ENCODE measurements at regions not wholly inside any gene's neighbourhood (a gene's known extent, or its start where the extent isn't known, plus 50 kb on each side); places are given as distances from the start of the nearest gene placed in this dataset.
"Not testable (repeated sequence)": the region's sequence is repeated elsewhere in the genome, so short reads cannot be mapped to it uniquely, and the experiment has no call there.

- Histone ChIP-seq H3K4me1 (no peaks in the 10 kb centered on the region), H3K36me3 (no peaks in the 10 kb centered on the region), H3K4me3 (ENCODE audit: low read depth, low read length) (no peak overlapping the region), H3K9me3 (no peaks in the 10 kb centered on the region), H3K27me3 (no peaks in the 10 kb centered on the region)
- no peak for DNase-seq
- TF ChIP-seq CTCF (IDR thresholded peaks at IDR 0.05; ENCODE audit: low read depth, low read length), result no peak
These were observed 628.0 kb downstream of the HTR1B start for GRCh38 chr6:76835293-76835692.

DNA sequence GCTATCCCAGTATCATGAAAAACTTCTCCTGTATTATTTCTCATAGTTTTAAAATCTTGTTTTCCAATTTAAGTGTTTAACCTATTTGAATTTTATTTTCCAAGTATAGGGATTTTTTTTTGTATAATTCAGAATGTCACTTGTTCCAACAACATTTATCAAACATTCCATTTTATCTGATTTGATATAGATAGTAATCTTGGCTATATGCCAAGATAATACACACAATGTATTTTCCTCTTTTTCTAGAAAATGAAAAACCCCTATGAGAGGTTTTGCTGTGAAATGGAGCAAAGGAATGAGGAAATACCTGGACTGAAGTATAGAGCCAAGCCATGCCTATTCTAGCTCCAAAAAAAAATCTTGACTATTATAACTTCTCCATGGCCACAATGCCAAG lies 628.9 kb downstream of the HTR1B start:
- no peak for DNase-seq
- H3K4me3 ChIP-seq (ENCODE audit: low read depth, low read length), result no peak overlapping the region
- H3K36me3 ChIP-seq, result no peaks in the 10 kb centered on the region
- TF ChIP-seq CTCF (IDR thresholded peaks at IDR 0.05; ENCODE audit: low read depth, low read length), result no peak
- H3K27me3 ChIP-seq, result no peaks in the 10 kb centered on the region
- H3K4me1 ChIP-seq, result no peaks in the 10 kb centered on the region
- no peaks in the 10 kb centered on the region for H3K9me3 ChIP-seq

DNA sequence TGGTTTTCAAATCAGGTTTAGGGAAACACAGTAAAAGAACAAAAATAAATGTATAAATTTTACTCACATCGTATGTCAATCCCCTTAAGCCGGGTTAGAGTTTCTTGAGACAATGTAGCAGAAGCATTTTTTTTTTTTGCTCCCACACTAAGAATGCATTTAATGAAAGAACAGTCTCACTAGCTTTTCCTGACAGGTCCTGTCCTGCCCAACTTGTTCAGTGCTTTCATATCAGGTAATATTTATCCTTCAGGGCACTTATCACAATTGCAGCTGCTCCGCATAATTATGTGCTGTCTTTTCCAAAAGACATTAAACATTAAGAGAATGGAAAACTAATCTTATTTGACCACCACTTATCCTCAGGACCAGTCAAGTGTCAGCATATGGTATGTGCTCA lies 632.0 kb downstream of the HTR1B start:
- DNase-seq, result no peak
- Histone ChIP-seq H3K4me1 (no peaks in the 10 kb centered on the region), H3K27me3 (no peaks in the 10 kb centered on the region), H3K4me3 (ENCODE audit: low read depth, low read length) (no peak overlapping the region), H3K9me3 (no peaks in the 10 kb centered on the region), H3K36me3 (no peaks in the 10 kb centered on the region)
- no peak for TF ChIP-seq CTCF (IDR thresholded peaks at IDR 0.05; ENCODE audit: low read depth, low read length)

GRCh38 chr6:76823578-76823977 lies 639.7 kb downstream of the HTR1B start:
- H3K4me3 ChIP-seq (ENCODE audit: low read depth, low read length); H3K4me1 ChIP-seq; H3K27me3 ChIP-seq; DNase-seq; H3K36me3 ChIP-seq; H3K9me3 ChIP-seq: not testable (repeated sequence)

DNA sequence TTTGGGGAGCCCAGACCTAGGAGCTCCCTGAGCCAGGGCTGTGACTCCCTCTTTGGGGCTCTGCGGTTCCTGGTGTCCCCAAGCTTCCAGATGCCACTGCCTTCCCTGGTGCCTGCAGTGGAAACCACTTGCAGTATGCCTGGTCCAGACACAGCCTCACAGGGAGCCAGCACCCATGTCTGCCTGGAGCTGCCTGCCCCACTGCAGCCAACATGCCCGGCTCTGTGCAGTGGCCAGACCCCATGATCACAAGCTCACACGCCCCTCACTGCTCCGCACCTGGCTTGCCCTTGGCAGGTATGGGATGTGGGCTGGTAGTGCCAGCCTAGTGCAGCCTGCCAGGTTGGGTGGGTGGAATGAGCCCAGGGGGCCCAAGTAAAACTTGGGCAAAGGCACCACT lies 644.8 kb downstream of the HTR1B start:
- Histone ChIP-seq H3K4me1 (no peaks in the 10 kb centered on the region), H3K36me3 (no peaks in the 10 kb centered on the region), H3K9me3 (no peaks in the 10 kb centered on the region), H3K27me3 (no peaks in the 10 kb centered on the region), H3K4me3 (ENCODE audit: low read depth, low read length) (no peak overlapping the region)
- no peak for DNase-seq
- TF ChIP-seq CTCF (IDR thresholded peaks at IDR 0.05; ENCODE audit: low read depth, low read length), result no peak

DNA sequence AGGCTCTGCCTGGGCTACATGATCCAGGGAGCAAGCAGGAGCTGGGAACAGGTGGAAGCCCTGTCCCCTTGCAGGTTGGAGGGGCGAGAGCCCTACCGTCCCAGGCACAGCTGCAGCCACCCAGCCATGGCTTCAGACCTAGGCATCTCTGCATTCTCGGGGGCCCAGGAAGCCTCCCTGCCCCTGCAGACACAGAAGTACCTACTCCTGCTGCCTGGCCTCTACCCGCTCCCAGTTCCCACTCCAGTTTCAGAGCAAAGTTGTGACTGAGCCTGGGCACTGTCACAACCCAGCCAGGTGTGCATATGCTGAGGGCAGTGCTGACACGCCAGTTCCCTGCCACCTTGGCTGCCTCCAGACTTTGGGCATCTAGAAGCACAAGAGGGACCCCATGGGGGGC lies 645.9 kb downstream of the HTR1B start:
- no peaks in the 10 kb centered on the region for H3K27me3 ChIP-seq
- no peaks in the 10 kb centered on the region for H3K9me3 ChIP-seq
- no peak overlapping the region for H3K4me3 ChIP-seq (ENCODE audit: low read depth, low read length)
- no peaks in the 10 kb centered on the region for H3K36me3 ChIP-seq
- TF ChIP-seq CTCF (IDR thresholded peaks at IDR 0.05; ENCODE audit: low read depth, low read length), result no peak
- no peak for DNase-seq
- no peaks in the 10 kb centered on the region for H3K4me1 ChIP-seq

All from BE2C (cell line).